GM19023 (cell line): ENCODE measurements at regions not wholly inside any gene's neighbourhood (a gene's known extent, or its start where the extent isn't known, plus 50 kb on each side); places are given as distances from the start of the nearest gene placed in this dataset.
A peak's percentile ranks its signal among the peaks of the same experiment; 100 is the strongest.

ENCODE experiments used
- ATAC-seq: cut with Tn5 transposase; IDR thresholded peaks from one replicate; pipeline ENCODE4 v1.9.1; 2021; ENCODE audit warnings: mild to moderate bottlenecking, moderate library complexity; ENCODE audit not compliant: unreplicated experiment

DNA sequence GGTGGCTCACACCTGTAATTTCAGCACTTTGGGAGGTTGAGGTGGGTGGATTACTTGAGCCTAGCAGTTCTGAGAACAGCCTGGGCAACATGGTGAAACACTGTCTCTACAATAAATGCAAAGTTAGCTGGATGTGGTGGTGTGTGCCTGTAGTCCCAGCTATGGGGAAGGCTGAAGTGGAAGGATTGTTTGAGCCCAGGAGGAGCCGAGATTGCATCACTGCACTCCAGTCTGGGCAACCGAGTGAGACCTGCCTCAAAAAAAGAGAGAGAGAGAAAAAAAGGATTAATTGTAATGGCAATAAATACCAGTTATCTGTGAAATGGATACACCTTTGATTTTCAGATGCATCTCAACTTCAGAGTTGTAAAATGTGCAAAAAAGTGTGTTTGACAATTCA lies 58.8 kb downstream of the SPRY1 start:
- no peak for ATAC-seq

GRCh38 chr4:123462007-123462406 lies 65.4 kb downstream of the SPRY1 start:
- ATAC-seq = no peak

- no peak for ATAC-seq
Observed at GRCh38 chr4:123463869-123464268, 67.3 kb downstream of the SPRY1 start.

GRCh38 chr4:123465416-123465815 lies 68.8 kb downstream of the SPRY1 start:
- ATAC-seq = no peak

DNA sequence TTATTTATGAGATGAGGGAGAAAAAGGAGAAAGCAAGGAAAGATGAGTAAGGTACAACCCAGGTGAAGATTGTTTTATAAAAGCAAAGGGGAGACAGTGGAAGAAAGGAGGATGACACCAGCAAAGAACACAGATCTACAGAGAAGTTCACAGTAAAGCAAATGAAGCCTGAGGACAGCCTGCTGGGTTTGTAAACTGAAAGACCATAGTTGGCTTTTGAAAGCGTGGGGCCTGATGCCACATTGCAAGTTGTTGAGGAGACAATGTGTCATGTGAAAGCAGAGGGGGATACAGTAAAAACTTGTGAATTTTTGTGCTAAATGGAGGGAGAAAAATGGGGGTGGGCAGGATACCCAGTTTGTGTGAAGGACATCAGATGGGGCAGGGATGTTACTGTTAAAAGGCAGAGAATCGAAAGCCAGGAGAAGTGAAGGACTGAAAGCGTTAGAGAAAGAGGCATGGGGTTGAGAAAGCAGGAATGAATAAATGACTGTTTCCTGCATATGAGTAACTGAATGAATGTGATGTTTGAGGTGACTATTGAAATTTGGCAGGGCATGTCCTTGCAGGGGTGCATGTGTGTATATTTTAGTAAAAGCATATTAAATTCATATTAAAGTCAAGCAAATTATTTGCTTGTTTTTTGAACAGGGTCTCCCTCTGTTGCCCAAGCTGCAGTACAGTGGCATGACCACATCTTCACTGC lies 69.6 kb downstream of the SPRY1 start:
- ATAC-seq = no peak

- no peak for ATAC-seq
Observed at GRCh38 chr4:123468479-123469031, 72.0 kb downstream of the SPRY1 start.

GRCh38 chr4:123469245-123469644 lies 72.7 kb downstream of the SPRY1 start:
- ATAC-seq = no peak

DNA sequence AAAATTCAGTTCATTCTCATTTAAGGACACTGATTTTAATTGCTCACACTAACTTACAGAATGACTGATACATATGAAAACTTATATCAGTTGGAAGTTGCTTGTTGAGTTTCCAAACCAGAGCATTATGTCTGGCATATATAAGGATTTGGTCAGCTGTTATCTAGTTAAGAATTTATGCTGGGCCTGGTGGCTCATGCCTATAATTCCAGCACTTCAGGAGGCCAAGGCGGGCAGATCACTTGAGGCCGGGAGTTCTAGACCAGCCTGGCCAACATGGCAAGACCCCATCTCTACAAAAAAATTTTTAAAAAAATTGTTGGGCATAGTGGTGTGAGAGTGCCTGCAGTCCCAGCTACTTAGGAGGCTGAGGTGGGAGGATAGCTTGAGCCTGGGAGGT lies 73.1 kb downstream of the SPRY1 start:
- no peak for ATAC-seq

DNA sequence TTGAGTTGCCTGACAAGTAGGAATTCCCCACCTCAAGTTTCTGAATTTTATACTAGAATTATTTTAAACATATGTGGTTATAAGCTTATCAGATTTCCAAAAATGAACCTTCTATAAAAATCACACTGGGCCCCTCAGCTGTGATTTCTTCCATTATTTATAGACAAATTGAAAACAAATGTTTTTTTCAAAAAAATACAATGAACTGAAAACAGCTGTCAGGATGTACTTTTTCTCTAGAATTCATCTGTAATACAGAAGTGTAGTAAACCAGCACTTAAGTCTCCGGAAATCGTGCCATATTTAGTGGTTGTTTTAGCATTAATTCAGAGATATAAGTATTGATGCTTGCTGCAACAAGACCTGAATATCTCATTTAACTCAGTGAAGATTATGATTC lies 74.0 kb downstream of the SPRY1 start:
- ATAC-seq = no peak

DNA sequence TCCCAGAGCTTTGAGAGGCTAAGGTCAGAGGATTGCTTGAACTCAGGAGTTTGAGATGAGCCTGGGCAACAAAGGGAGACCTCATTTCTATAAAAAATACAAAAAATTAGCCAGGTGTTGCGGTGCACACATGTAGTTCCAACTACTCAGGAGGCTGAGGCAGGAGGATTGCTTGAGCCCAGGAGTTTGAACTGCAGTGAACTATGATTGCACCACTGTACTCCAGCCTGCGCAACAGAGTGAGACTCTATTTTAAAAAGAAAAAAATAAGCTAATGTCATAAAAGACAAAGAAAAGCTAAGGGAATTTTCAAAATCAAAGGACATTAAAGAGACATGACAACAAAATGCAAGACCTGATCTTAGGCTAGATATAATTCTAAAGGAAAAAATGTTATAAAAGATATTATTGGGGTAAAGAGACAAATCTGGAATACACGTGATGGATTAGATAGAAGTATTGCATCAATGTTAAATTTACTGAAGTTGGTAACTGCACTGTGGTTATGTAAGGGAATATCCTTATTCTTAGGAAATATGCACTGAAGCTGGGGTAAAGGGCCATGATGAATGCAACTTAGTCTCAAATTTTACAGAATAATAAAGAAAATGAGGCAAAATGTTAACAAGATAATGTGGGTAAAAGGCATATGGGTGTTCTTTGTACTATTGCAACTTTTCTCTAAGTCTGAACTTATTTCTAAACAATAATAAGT lies 75.2 kb downstream of the SPRY1 start:
- ATAC-seq = no peak

- no peak for ATAC-seq
Observed at GRCh38 chr4:123474817-123475216, 78.2 kb downstream of the SPRY1 start.

DNA sequence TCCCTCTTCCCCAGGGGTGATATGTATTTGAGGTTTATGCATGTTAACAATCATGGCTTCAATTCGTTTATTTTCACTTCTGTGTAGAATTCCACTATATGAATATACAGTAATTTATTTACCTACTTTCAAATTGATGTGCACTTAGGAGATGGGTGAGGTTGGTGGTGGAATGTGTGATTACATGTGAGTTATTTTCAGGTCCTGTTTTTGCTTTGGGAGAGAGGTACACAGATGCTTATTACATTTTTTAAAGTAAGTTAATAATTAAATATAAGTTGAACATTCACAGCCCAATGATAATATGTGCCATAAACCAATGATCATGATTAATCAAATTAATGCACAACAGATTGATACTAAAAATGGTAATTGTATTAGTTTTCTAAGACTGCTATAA lies 79.5 kb downstream of the SPRY1 start:
- no peak for ATAC-seq

DNA sequence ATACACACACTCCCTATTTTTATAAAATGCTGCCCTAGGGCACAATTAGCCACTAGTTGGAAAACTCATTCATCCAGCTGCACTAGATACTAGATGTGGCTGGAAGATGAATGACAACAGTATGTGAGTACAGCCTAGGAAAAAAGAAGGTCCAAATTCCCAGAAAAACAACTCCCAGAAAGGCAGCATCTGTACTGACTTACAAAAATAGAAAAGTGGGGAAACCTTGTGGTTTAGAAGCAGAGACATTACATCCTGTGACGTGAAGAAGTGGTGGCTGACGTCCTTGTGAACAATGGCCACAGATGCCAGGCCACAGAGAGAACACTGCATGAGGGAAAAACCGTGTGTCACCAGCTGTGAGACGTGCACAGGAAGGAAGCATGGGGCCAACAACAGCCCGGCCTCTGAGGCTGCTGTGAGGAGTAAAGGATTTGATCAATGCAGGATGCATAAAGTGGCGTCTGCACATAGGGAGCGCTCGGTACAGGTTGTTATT lies 81.2 kb downstream of the SPRY1 start:
- ATAC-seq = no peak

GRCh38 chr4:123478859-123479345 lies 82.3 kb downstream of the SPRY1 start:
- ATAC-seq = no peak

GRCh38 chr4:123479944-123480343 lies 83.3 kb downstream of the SPRY1 start:
- ATAC-seq = no peak

- ATAC-seq = no peak
Observed at GRCh38 chr4:123480706-123481418, 84.3 kb downstream of the SPRY1 start.

GRCh38 chr4:123481717-123482116 lies 85.1 kb downstream of the SPRY1 start:
- no peak for ATAC-seq

DNA sequence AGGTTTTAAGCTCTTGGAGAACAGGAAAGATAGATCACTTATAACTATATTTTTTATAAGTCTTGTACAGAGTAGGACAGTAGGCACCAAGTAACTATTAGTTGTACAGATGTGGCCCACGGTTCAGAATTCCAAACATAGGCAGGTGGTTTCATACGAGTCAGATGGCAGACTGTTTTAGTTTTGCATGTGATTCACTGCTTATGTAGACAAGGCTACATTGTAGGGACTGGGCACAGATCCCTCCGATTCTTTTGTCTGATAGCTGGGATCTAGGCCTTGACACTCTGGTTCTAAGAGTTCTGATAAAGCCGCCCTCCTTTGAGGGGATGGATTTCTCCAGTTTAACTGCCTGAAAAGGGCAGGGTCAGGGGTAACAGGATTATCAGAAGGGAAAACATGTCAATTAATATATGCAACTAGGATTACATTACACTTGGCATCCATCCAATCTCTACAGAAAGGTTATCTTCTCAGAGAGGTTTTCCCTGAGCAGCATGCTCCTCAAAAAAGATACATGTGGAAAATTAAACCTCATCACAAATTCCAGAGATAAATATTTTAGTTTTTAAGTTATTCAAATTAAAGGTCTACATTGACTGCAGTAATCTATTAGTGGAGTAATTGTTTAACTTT lies 87.8 kb downstream of the SPRY1 start:
- no peak for ATAC-seq

GRCh38 chr4:123485601-123486000 lies 89.0 kb downstream of the SPRY1 start:
- ATAC-seq = no peak

GRCh38 chr4:123488916-123489315 lies 92.3 kb downstream of the SPRY1 start:
- ATAC-seq = peak; percentile 85

- ATAC-seq = no peak
Observed at GRCh38 chr4:123495530-123495929, 98.9 kb downstream of the SPRY1 start.
